AG04450 (cell line): ENCODE measurements at regions not wholly inside any gene's neighbourhood (a gene's known extent, or its start where the extent isn't known, plus 50 kb on each side); places are given as distances from the start of the nearest gene placed in this dataset.

ENCODE experiments used
- CTCF ChIA-PET: fragments of 300-600, 350-600 bp; formaldehyde crosslinking; extraction: SDS; loops from one replicate; lab custom pipeline; 2022; ENCODE audit warnings: antibody characterized with exemption, inconsistent platforms; lab: Charles Lee
- POLR2A ChIA-PET: fragments of 350-600 bp; formaldehyde crosslinking; extraction: SDS; loops from one replicate; lab custom pipeline; 2021; ENCODE audit warnings: antibody characterized with exemption, inconsistent platforms; lab: Yijun Ruan, JAX
- DNase-seq: peaks from one replicate; pipeline ENCODE4 v3.0.0-alpha.2; 2011; ENCODE audit warnings: low read depth, low spot score
- H3K27ac ChIP-seq: one replicate; pipeline ENCODE4 v1.5.1; 2012; ENCODE audit warnings: low read depth, low read length, control low read depth
- H3K27me3 ChIP-seq: one replicate; pipeline ENCODE4 v1.6.0; 2012; ENCODE audit warnings: low read length; ENCODE audit not compliant: control insufficient read depth, insufficient read depth
- H3K4me3 ChIP-seq: 2 replicates; pipeline ENCODE4 v1.5.1; 2011; ENCODE audit warnings: mild to moderate bottlenecking, low read depth, low read length, control low read depth
- H3K9me3 ChIP-seq: 2 replicates; pipeline ENCODE4 v1.5.1; 2012; ENCODE audit warnings: low read length; ENCODE audit not compliant: control insufficient read depth, insufficient read depth
- CTCF ChIP-seq: IDR thresholded peaks from 2 replicates; pipeline ENCODE4 v1.5.1; 2011; ENCODE audit warnings: low read depth, low read length, control low read depth, inconsistent platforms

- no peak overlapping the region for H3K4me3 ChIP-seq
- no peak overlapping the region for H3K27ac ChIP-seq
- DNase-seq = no peak
- ChIA-PET POLR2A (no interaction called here), CTCF (no interaction called here)
- peaks cover 21% of the 10 kb centered on the region for H3K9me3 ChIP-seq
- no peaks in the 10 kb centered on the region for H3K27me3 ChIP-seq
- TF ChIP-seq CTCF = no peak
Observed at GRCh38 chr5:4038994-4039393, 443.4 kb downstream of the IRX1 start.

GRCh38 chr5:4042311-4042710 is 446.7 kb downstream of the IRX1 start:
- Histone ChIP-seq H3K27me3 (no peaks in the 10 kb centered on the region), H3K4me3 (no peak overlapping the region), H3K27ac (no peak overlapping the region), H3K9me3 (peaks cover 28% of the 10 kb centered on the region)
- TF ChIP-seq CTCF = no peak
- no peak for DNase-seq
- POLR2A ChIA-PET = no interaction called here
- CTCF ChIA-PET = no interaction called here

- peaks cover 28% of the 10 kb centered on the region for H3K9me3 ChIP-seq
- H3K4me3 ChIP-seq = no peak overlapping the region
- DNase-seq = no peak
- no peaks in the 10 kb centered on the region for H3K27me3 ChIP-seq
- H3K27ac ChIP-seq = no peak overlapping the region
- CTCF ChIA-PET = no interaction called here
- POLR2A ChIA-PET = no interaction called here
- TF ChIP-seq CTCF = no peak
Observed at GRCh38 chr5:4043135-4043534, 447.5 kb downstream of the IRX1 start.

- CTCF ChIA-PET = no interaction called here
- H3K4me3 ChIP-seq = no peak overlapping the region
Observed at GRCh38 chr5:4044881-4045280, 449.2 kb downstream of the IRX1 start.

GRCh38 chr5:4048398-4048797 is 452.8 kb downstream of the IRX1 start:
- CTCF ChIA-PET = no interaction called here
- no peak overlapping the region for H3K27ac ChIP-seq
- no peaks in the 10 kb centered on the region for H3K27me3 ChIP-seq
- no peak for DNase-seq
- no peak overlapping the region for H3K4me3 ChIP-seq
- no peak for TF ChIP-seq CTCF
- POLR2A ChIA-PET = no interaction called here
- H3K9me3 ChIP-seq = peaks cover 24% of the 10 kb centered on the region; the same call in 1 of the 2 replicates

More at GRCh38 chr5:4044881-4045280, 449.2 kb downstream of the IRX1 start:
- Histone ChIP-seq H3K27ac (no peak overlapping the region), H3K27me3 (no peaks in the 10 kb centered on the region), H3K9me3 (peaks cover 23% of the 10 kb centered on the region)
- DNase-seq = no peak
- no peak for TF ChIP-seq CTCF
- POLR2A ChIA-PET = no interaction called here
